Ammon's horn (tissue), 1 donor: ENCODE measurements at regions not wholly inside any gene's neighbourhood (a gene's known extent, or its start where the extent isn't known, plus 50 kb on each side); places are given as distances from the start of the nearest gene placed in this dataset.
"Not testable (repeated sequence)": the region's sequence is repeated elsewhere in the genome, so short reads cannot be mapped to it uniquely, and the experiment has no call there.

Experiments used
- DNase-seq: peaks from one replicate; pipeline ENCODE4 v3.0.0-alpha.2; 2016; ENCODE audit warnings: low spot score

DNA sequence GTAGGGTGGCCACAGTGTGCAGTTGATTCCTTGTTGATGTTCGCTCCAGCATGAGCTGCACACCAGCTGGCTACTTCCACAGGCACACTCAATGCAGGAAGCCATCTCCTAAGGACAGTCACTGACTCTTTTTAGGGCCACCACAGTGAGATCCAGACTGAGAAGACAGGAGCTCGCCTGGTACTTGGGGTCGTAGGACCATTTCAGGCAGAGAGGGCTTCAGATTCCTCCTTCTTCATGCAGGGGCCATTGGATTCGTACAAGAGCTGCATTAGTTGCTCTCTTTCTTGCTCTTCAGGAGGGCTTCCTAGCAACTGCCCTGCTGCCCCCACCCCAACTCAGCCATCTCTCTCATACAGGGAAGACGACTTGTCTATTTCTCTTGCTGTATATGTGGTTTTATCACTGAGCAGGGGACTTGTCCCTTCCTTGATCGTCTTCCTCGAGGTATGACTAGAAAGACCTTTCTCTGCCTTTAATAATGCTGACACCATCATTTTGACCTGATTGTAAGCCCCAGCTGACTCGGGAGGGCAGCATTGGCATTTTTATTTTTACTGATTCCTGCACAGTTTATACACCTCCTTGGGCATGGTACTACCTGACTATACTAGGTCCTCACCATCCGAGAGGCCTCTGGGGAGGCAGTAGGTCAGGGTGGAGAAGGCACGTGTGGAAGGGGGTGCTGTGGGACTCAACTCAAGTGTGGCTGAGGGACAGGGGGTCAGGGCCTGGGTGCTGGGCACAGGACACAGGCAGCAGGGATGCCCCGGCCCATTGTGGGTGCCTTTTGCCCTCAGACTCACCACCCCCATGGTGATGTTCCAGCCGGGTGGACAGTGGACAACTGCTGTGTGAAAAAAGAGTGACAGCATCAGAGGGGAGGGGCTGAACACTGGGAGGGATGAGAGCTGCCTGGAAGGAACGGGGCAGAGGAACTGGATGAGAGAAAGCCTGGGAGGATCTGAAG is 136.7 kb upstream of the ZNF746 start:
- no peak for DNase-seq

DNA sequence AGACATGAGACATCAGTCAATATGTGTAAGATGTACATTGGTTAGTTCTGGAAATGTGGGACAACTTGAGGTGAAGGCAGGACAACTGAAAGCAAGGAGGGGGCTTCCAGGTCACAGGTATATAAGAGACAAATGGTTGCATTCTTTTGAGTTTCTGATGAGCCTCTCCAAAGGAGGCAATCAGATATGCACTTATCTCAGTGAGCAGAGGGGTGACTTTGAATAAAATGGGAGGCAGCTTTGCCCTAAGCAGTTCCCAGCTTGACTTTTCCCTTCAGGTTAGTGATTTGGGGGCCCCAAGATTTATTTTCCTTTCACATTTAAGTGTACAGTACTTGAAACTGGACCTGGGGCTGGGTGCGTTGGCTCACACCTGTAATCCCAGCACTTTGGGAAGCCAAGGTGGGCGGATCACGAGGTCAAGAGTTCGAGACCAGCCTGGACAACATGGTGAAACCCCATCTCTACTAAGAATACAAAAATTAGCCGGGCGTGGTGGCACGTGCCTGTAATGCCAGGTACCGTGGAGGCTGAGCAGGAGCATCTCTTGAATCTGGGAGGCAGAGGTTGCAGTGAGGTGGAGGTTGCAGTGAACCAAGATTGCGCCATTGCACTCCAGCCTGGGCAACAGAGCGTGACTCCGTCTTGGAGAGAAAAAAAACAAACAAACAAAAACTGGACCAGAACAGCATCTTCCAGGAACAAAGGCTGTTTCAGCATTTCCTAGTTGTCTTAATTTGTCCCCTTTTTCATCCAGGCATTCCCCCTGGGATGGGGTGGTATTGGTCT is 130.9 kb upstream of the ZNF746 start:
- not testable (repeated sequence) for DNase-seq

DNA sequence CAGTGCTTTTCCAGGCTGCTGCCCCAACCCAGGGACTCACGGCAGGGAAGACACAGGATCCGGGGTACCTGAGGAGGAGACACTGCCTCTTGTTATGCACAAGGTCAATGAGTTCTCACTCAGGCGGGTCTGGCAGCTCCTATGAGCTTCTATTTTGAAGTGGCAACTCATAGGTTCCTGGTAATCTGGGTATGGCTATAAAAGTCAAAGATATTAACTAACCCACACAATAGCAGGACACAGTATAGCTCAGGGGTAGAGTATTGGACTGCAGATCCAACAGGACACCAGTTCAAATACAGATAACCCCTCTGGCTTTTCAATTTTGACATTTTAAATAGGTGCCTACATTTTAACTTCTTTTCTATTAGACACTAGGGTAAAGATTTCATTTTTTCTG is 130.3 kb upstream of the ZNF746 start:
- DNase-seq = no peak

DNA sequence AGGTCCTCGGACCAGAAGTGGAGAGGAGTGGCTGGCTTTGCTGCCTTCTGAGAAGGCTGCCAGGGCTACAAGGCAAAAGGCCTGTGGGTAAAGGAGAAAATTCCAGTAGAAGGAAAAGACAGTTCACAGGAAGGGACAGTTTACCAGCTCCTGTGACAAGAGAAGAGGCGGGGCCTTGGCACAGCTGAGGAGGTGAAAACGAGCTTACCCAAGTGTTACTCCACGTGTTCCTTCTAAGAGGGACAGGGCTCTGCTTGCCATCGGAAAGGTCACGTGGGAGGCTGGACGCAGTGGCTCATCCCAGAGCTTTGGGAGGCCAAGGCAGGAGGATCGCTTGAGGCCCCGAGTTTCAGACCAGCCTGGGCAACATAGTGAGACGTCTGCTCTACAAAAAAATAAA is 129.4 kb upstream of the ZNF746 start:
- no peak for DNase-seq

DNA sequence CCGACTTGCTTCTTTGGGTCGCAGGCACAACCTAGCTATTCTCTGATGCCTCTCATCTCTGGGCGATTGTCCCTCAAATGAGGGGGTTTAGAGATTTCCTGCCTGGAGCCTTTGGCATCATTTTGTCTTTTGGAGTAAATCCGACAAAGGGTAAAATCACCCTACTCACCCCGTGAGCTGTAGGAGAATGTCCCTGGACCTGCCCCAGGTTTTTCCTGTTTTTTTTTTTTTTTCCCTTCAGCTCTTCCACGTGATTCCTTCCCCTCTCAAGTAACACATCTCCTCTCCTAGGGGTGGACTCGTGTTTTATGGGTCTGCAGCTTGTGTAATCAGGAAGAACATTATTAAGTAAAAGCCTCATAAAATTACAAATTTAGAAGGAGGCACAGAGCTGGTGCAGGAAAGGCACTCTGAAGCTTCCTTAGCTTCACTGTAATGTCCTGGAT is 128.4 kb upstream of the ZNF746 start:
- no peak for DNase-seq

DNA sequence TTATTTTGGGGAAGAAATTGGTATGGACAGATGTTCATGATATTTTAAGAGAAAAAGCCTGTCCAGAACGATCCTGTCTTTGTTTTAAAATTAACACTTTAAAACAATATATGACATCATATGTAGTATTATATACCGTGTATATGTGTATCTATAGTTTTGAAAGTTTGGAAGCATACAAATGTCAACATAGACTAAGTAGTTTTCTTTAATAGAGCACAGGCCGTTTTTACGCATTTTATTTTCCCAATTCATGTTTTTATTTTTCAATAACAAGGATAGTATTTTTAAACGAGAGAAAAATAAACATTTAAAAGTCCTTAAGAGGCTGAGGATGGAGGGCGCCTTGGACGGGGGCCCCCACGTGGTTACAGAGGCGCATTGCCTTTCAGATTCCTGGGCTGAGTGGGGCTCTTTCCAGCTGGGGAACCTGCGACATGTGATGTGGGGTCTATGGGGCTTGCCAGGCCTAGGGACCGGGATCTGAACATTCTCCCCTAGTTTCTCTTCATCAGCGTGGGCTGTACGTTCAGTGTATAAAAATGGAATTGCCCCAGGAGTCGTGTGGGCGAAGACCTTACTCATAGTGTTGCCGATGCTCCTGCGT is 127.8 kb upstream of the ZNF746 start:
- peak; percentile 73 for DNase-seq

DNA sequence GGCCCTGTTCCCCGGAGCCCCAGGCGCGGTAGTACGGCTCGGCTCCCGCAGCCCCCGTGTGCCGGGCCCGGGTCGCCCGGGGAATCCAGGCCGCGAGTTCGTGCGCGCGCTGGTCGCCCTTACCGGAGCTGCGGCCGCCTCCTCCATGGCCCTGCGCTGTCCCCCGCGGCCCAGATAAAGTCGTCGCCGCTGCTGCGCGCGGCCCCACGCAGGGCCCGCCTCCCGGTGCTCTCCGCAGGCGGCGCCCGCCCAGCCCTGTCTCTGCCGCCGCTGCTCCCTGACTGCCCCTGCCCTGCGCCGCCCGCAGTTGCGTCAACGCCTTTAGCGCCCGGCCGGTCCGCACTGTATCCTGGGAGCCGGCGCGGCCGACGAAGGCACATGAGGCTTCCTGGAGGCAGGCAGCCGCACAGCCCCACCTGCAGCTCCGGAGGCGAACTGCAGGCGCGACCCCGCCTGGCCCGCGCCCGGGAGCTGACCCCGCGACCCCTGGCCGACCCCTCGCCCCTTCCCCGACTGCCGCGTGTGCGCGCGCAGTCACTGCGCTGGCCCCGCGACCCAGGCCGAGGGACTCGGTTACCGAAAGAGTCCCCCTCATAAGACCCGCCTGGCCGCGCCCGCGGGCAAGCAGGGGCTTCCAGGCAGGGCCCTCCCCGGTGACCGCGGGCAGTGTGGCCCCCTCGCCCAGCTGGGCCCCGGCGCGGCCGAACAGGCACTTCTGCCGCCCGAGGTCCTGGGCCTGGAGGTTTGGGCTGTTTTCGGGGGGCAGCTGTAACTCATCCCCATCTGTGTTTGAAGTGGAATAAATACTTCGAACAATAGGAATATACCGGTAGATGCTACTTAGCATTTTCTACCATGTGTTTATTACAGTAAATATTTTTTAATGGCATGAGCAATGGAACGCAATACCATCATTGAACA is 127.1 kb upstream of the ZNF746 start:
- DNase-seq = peak; percentile 94

DNA sequence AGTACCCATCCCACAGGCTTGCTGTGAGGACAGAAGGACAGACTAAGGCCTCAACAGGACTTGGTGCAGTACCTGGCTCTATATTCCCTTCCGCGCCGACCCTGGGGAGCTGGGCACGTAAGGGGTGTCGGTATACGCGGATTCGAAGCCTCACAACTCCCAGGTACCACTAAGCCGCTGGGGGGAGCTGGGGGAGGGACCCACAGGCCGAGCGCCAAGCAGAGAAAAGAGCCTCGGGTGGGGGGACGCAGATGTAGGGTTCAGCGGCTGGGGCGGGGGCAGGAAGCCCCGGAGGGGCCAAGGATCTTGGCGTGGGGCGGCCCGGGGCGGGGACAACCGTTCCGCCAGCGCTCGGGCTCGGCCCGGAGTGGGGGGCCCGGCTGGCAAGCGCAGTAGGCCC is 126.4 kb upstream of the ZNF746 start:
- peak; percentile 26 for DNase-seq

DNA sequence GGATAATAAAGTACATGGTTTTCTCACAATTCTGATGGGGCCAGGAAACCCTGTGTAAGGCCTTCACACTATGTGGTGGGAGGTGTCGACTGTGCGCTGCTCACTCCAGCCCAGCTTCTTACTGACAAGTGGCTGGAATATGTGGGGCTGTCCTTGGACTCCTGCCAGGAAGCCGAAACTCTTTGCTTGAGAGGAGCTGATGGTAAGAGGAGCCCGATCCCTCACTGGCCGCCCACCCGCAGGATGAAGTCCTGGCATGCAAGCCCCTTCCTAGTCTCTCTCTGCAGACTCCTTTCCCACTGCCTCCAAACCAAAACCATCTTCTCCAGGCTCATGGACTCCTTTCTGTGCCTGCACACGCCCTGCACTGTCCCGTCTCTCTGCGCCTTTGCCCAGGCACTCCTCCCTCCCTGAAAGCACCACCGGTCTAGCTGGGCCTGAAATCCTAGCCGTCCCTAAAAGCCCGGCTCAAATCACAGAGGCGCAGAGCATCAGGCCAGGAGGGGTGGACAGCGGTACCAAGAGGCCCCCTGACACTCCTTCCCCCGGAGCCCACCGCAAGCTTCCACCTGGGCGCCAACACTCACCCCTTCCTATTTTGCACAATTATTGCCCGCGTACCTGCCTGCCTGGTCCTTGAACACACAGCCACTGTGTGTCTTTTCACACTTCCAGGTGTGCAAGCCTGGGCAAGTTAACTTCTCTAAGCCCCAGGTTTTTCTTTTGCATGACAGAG is 125.8 kb upstream of the ZNF746 start:
- peak; percentile 25 for DNase-seq

DNA sequence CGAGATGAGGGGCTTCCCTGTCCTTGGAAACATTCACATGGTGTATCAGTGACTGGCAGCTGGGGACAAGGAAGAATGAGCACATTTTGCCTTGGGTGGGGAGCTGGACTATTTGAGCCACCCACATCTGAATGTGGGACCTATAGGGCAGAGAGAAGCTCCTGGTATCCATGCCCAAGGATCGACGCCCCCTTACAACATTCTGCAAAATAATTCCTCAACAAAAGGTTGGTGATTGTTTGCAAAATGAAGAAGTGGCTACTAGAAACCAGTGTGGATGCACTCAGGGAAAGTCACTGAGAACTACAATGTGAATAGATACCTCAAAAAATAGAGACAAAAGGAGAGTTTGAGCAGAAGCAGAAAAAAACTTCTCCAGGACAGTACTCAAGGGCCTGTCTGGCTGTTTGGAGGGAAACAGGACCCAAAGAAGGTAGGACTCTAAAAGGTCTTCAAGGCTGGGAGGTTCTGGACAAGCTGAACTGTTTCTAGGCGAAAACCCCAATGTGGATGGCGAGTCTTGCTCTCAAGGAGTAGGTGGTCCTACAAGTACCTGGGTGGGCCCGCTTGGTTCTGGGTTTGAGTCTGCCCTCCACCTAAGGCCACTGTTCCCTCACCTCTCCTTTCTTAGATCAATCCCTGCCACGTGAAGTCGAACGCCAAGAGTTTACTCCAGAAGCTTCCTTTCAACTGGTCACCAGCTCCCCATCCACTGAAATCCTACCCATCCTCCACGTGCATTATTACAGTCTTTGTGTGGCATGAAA is 125.0 kb upstream of the ZNF746 start:
- no peak for DNase-seq

DNA sequence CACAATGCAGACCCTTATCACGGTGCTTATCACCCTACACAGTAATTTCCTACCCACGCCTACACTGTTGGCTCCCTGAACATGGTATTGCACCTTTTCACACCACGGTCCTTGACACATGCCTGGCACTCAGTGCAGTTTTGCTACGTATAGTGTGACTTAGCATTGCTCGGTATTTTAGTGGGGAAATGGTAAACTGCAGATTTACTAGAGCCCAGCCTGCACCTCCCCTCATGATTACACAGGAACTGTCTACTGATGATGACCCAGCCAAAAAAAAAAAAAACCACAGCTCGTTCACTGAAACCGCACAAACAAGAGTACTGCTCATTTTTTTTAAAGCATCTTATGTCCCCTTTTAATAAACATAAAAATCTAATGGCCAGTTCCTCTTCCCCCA is 124.2 kb upstream of the ZNF746 start:
- DNase-seq = no peak

DNA sequence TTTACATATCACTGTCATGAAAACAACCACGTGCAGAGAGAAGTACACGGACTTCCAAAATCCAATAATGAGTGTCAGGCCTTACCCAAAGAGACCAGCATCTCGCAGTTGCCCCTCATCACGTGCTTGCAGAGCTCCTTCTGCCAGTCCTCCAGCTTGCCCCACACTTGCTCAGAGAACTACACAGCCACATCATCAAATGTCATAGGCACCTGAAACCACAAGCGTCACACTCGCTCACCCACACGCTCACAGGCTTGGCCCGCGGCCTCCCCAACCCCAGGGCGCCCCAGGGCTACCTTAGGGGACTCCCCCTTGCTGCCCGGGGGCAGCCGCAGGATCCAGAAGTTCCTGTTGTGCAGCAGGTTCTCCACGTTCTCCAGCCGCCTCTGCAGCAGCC is 123.4 kb upstream of the ZNF746 start:
- DNase-seq = no peak

DNA sequence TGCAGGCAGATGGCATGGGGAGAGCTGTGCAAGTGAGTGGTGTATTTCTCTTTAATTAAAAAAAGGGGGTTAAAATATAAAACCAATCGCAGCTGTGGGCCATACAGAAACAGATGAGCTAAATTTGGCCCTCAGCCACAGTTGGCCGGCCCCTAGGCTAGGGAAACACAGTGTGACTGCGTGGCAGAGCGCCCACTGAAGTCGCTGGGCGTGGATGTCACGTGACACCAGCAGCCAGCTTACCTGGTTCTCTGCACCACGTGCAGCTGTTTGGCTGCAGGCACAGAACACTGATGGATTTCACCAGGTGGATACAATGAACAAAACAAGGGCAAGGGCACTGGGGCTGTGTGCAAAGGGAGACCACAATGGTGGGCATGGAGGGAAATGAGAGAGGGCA is 119.3 kb upstream of the ZNF746 start:
- DNase-seq = no peak

DNA sequence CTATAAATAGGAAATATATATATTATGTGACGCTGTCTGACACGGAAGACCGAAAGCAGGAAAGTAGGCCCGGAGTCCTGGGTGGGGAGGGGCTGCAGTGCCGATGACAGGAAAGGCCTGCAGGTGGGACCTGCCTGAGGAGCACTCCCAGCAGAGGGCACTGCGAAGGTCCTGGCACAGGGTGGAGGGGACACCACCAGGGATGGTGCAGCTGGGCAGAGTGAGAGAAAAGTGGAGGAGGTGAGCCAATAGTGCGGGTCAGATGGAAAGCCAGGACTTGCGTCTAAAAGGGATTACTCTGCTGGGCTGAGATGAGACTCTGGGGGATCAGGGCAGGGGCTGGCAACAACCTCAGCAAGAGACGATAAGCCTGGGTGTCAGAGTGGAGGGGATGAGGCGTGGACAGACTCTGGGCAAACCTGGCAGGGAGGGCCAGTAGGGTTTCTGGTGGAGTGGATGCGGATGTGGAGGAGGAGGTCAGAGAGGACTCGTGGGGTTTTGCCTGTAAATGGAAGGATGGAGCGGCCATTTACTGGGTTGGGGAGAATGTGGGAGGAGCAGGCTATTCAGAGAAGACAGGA is 118.2 kb upstream of the ZNF746 start:
- no peak for DNase-seq

DNA sequence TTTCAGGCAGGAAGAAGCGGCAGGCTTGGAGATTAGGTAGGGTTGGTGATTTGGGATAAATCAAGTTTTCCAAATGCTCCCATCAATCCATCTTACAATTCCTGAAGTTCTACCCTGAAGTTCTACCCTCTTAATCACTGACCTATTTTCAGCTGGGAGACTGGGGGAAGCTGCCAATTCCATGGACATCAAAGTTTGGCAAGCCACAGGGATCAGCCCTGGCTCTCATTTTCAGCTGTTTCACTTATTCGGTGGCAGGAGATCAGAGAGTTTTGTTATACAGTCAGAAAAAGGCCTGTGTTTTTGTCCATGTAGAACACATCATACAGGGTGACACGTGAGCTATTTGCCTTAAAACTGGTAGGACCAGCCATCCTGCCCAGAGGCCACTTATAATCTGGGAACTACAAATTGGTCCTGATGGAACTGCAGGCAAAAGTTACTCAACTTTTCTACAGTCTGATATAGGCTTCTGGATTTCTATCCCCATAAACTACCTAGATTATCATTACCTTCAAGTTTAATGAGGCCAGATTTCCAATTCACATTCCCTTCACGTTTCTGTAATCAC is 112.9 kb upstream of the ZNF746 start:
- no peak for DNase-seq

DNA sequence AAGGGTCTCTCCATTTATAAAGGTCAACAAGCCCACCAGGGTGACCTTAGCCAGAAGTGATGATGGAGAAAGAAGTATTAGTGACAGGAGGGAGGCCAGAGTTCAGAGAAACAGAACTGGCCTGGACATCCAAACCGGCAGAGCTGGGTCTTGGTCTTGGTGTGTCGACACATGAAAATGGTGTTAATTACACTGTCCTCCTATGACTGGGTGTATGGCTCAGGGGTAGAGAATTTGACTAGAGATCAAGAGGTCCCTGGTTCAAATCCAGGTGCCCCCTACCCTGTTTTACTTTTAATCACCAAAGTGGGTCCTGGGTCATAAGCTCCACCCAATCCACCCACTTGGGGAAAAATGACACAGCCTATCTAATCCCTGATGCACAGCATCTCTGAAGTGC is 110.6 kb upstream of the ZNF746 start:
- no peak for DNase-seq

DNA sequence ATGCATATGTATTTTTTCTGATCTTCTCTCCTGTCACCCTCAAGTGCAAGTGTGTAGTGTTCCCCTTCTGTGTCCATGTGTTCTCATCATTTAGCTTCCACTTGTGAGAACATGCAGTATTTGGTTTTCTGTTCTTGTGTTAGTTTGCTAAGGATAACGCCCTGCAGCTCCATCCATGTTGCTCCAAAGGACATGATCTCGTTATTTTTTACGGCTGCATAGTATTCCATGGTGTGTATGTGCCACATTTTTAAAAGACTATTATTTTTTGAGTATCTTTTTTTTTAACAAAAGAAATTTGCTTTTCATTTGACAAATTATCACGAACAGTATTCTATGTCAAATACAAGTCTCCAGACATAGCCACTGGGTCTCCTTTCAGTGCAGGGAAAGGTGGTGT is 110.1 kb upstream of the ZNF746 start:
- DNase-seq = no peak

DNA sequence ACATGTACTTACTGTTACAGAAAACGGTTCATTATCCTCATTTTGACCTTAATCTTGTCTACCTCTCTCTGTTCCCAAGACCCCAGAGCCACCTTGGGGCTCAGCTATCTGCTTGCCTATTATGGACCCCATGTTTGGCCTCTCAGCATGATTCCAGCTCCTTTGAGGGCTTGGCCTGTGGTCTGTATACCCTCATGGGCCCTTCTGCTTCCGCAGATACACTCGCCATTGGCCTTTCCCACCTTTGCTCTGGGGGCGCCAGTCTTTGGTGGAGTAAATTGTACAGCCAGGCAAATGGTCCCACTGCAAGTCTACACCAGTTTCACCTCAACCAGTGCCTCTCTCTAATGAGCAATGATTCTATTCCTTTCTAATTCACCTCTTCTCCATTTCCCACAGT is 109.2 kb upstream of the ZNF746 start:
- no peak for DNase-seq

DNA sequence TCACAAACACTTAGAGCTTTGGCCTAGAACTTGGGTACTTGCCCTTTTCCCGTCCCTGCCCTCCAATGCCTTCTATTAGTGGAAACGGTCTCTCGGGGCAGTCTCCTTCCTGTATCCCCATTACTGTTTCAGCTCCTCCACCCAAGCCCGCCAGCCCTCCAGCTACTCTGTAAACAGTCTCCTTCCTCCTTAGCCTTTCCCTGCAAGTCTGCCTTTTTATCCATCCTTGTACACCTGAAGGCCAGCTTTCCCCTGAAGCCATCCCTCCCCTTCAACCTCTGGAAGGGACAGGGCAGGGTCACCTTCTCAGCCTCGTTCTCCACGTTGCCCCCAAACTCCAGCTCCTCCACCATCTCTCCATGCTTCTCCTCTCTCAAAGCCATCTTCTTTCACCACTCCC is 108.1 kb upstream of the ZNF746 start:
- DNase-seq = no peak
